ENCODE measurements at regions not wholly inside any gene's neighbourhood (a gene's known extent, or its start where the extent isn't known, plus 50 kb on each side); places are given as distances from the start of the nearest gene placed in this dataset.

GRCh38 chr3:117537949-117538348 is 828.4 kb downstream of the TUSC7 start:
- TF ChIP-seq POLR2A (IDR thresholded peaks at IDR 0.05) = no peak
- TF ChIP-seq CTCF (IDR thresholded peaks at IDR 0.05) = no peak
